ENCODE measurements at regions not wholly inside any gene's neighbourhood (a gene's known extent, or its start where the extent isn't known, plus 50 kb on each side); places are given as distances from the start of the nearest gene placed in this dataset.
A peak's percentile ranks its signal among the peaks of the same experiment; 100 is the strongest.

- no peak for DNase-seq (ENCODE audit: low read depth)
These were observed 156.1 kb downstream of the HIPK3 start for GRCh38 chr11:33413301-33413700.

GRCh38 chr11:33412241-33412640, 155.1 kb downstream of the HIPK3 start:
- DNase-seq (ENCODE audit: low read depth) = no peak

GRCh38 chr11:33411751-33412150, 154.6 kb downstream of the HIPK3 start:
- DNase-seq (ENCODE audit: low read depth) = no peak

- DNase-seq (ENCODE audit: low read depth) = peak; percentile 86
These were observed 153.0 kb downstream of the HIPK3 start for GRCh38 chr11:33410086-33410765.

Measured in LHCN-M2 (cell line).